K562 (cell line): ENCODE measurements at regions not wholly inside any gene's neighbourhood (a gene's known extent, or its start where the extent isn't known, plus 50 kb on each side); places are given as distances from the start of the nearest gene placed in this dataset.

ENCODE experiments used
- CHD7 ChIP-seq: fragments of 200-600 bp; sonication (generic); IDR thresholded peaks from one replicate; pipeline ENCODE4 v1.6.1; 2012; ENCODE audit warnings: mild to moderate bottlenecking, low read depth, low read length, inconsistent platforms
- CSDE1 ChIP-seq, 2 experiments: fragments of 450-650 bp; IDR thresholded peaks; 2 replicates each; pipeline ENCODE4 v1.6.1; 2016; ENCODE audit warnings: mild to moderate bottlenecking in 1 of 2
- ETV6 ChIP-seq, 3 experiments: fragments of 150-350 bp in 1 of 3; sonication (generic) in 1 of 3; formaldehyde crosslinking in 1 of 3; IDR thresholded peaks; 2 replicates each; pipeline versions ENCODE4 v1.6.1 to v1.8.0; 2014 to 2022; ENCODE audit warnings: borderline replicate concordance in 2 of 3, low read depth in 2 of 3, antibody characterized with exemption in 1 of 3, low read length in 1 of 3, mild to moderate bottlenecking in 1 of 3, missing genetic modification reagents in 1 of 3
- FOXM1 ChIP-seq, 2 experiments: fragments of 450-650 bp in 1 of 2; sonication (generic) in 1 of 2; formaldehyde crosslinking in 1 of 2; IDR thresholded peaks; 2 replicates each; pipeline versions ENCODE4 v1.6.1 to v1.9.0; 2017 to 2022; ENCODE audit warnings: low read depth in 2 of 2, mild to moderate bottlenecking in 2 of 2, missing genetic modification reagents in 1 of 2, moderate library complexity in 1 of 2
- GATAD2B ChIP-seq: fragments of 450-650 bp; IDR thresholded peaks from 2 replicates; pipeline ENCODE4 v1.6.1; 2017; ENCODE audit warnings: mild to moderate bottlenecking, borderline replicate concordance
- HDGF ChIP-seq: fragments of 450-650 bp; IDR thresholded peaks from 2 replicates; pipeline ENCODE4 v1.6.1; 2016
- MCM7 ChIP-seq, 2 experiments: fragments of 450-650 bp; IDR thresholded peaks; 2 replicates each; pipeline ENCODE4 v1.6.1; 2016 to 2018
- NBN ChIP-seq: fragments of 450-650 bp; IDR thresholded peaks from 2 replicates; pipeline ENCODE4 v1.6.1; 2016; ENCODE audit warnings: low read depth, mild to moderate bottlenecking
- NKRF ChIP-seq: fragments of 450-650 bp; IDR thresholded peaks from 2 replicates; pipeline ENCODE4 v1.6.1; 2016; ENCODE audit warnings: borderline replicate concordance
- NR2F6 ChIP-seq: fragments of 450-650 bp; formaldehyde crosslinking; IDR thresholded peaks from 2 replicates; pipeline ENCODE4 v1.4.0; 2020; ENCODE audit warnings: mild to moderate bottlenecking
- PML ChIP-seq: IDR thresholded peaks from 2 replicates; pipeline ENCODE4 v1.6.1; 2012; ENCODE audit warnings: low read length, inconsistent platforms
- SMAD1 ChIP-seq: fragments of 150-350 bp; IDR thresholded peaks from 2 replicates; pipeline ENCODE4 v1.6.1; 2014; ENCODE audit warnings: low read length, low read depth; ENCODE audit not compliant: partially characterized antibody
- TBP ChIP-seq: optimal IDR thresholded peaks from 2 replicates; pipeline ENCODE3; 2011; ENCODE audit warnings: low read depth, low read length, improper control_type of control experiment
- ZEB2 ChIP-seq: fragments of 450-650 bp; IDR thresholded peaks from 2 replicates; pipeline ENCODE4 v1.6.1; 2016

- no peak for TF ChIP-seq CHD7
- no peak for TF ChIP-seq ETV6 (IDR thresholded peaks at IDR 0.05; ENCODE audit: borderline replicate concordance in 1 of 2, low read depth in 2 of 2, low read length in 1 of 2)
- no peak for TF ChIP-seq ETV6 (CRISPR knock-in tag; IDR thresholded peaks at IDR 0.05; ENCODE audit: borderline replicate concordance)
- no peak for TF ChIP-seq MCM7 (IDR thresholded peaks at IDR 0.05)
- peak; percentile 34; the same call in 1 of the 2 replicates for TF ChIP-seq ZEB2
- TF ChIP-seq CSDE1 (IDR thresholded peaks at IDR 0.05) = peak in 1 of 2 experiments; percentile 54; a peak in 1 of 4 replicates
- TF ChIP-seq GATAD2B = 0 out of 2 replicates have a peak, but pooled peaks have one; percentile 35
- TF ChIP-seq HDGF = no peak
- peak; percentile 80; the same call in 1 of the 2 replicates for TF ChIP-seq PML
- TF ChIP-seq SMAD1 = peak; percentile 76
- TF ChIP-seq NR2F6 (CRISPR knock-in tag) = no peak
- TF ChIP-seq NBN = peak; percentile 52; the same call in 1 of the 2 replicates
- peak; percentile 95 for TF ChIP-seq TBP
- peak; percentile 51; the same call in 1 of the 2 replicates for TF ChIP-seq NKRF
- TF ChIP-seq FOXM1 (IDR thresholded peaks at IDR 0.05; ENCODE audit: low read depth) = no peak; the same call in none of the 2 replicates
- no peak for TF ChIP-seq FOXM1 (CRISPR knock-in tag; IDR thresholded peaks at IDR 0.05; ENCODE audit: low read depth)
Observed at GRCh38 chr6:147660334-147661311, 152.1 kb downstream of the SAMD5 start (continued).
